GM06990 (cell line): ENCODE measurements at regions not wholly inside any gene's neighbourhood (a gene's known extent, or its start where the extent isn't known, plus 50 kb on each side); places are given as distances from the start of the nearest gene placed in this dataset.

Experiments used
- DNase-seq: peaks from one replicate; pipeline ENCODE4 v3.0.0-alpha.2; 2011; ENCODE audit not compliant: insufficient read length; ENCODE audit errors: extremely low read depth
- H3K27me3 ChIP-seq: replicated peaks from 2 replicates; pipeline ENCODE4 v1.6.0; 2011; ENCODE audit warnings: low read length; ENCODE audit not compliant: control insufficient read depth, insufficient read depth
- H3K36me3 ChIP-seq: 2 replicates; pipeline ENCODE4 v1.5.1; 2011; ENCODE audit warnings: low read length; ENCODE audit not compliant: control insufficient read depth, insufficient read depth
- H3K4me3 ChIP-seq: replicated peaks from 2 replicates; pipeline ENCODE4 v1.5.1; 2011; ENCODE audit warnings: low read depth, mild to moderate bottlenecking, control low read depth, low read length
- CTCF ChIP-seq: IDR thresholded peaks from 2 replicates; pipeline ENCODE4 v1.5.1; 2011; ENCODE audit warnings: low read length, control low read depth, mild to moderate bottlenecking, inconsistent platforms; ENCODE audit not compliant: insufficient read depth, poor library complexity, severe bottlenecking

- no peaks in the 10 kb centered on the region for H3K27me3 ChIP-seq
- no peak overlapping the region for H3K4me3 ChIP-seq
- TF ChIP-seq CTCF, result no peak
- DNase-seq, result no peak
- no peaks in the 10 kb centered on the region for H3K36me3 ChIP-seq
Measured at GRCh38 chr4:125421547-125421946, 106.8 kb downstream of the FAT4 start.

GRCh38 chr4:125423124-125423523 is 108.4 kb downstream of the FAT4 start:
- TF ChIP-seq CTCF, result no peak

GRCh38 chr4:125428832-125429231 is 114.1 kb downstream of the FAT4 start:
- no peaks in the 10 kb centered on the region for H3K27me3 ChIP-seq
- no peak overlapping the region for H3K4me3 ChIP-seq
- no peaks in the 10 kb centered on the region for H3K36me3 ChIP-seq
- DNase-seq, result no peak
- no peak for TF ChIP-seq CTCF

More at GRCh38 chr4:125423124-125423523, 108.4 kb downstream of the FAT4 start:
- DNase-seq, result no peak
- no peaks in the 10 kb centered on the region for H3K27me3 ChIP-seq
- no peaks in the 10 kb centered on the region for H3K36me3 ChIP-seq
- H3K4me3 ChIP-seq, result no peak overlapping the region

GRCh38 chr4:125430086-125430485 is 115.3 kb downstream of the FAT4 start:
- Histone ChIP-seq H3K36me3 (no peaks in the 10 kb centered on the region), H3K4me3 (no peak overlapping the region), H3K27me3 (no peaks in the 10 kb centered on the region)
- no peak for DNase-seq
- TF ChIP-seq CTCF, result no peak

GRCh38 chr4:125432078-125432477 is 117.3 kb downstream of the FAT4 start:
- no peak for DNase-seq
- H3K27me3 ChIP-seq, result no peaks in the 10 kb centered on the region
- H3K36me3 ChIP-seq, result no peaks in the 10 kb centered on the region
- H3K4me3 ChIP-seq, result no peak overlapping the region
- no peak for TF ChIP-seq CTCF

GRCh38 chr4:125433453-125433852 is 118.7 kb downstream of the FAT4 start:
- H3K4me3 ChIP-seq, result no peak overlapping the region
- no peak for DNase-seq
- no peaks in the 10 kb centered on the region for H3K27me3 ChIP-seq
- H3K36me3 ChIP-seq, result no peaks in the 10 kb centered on the region
- no peak for TF ChIP-seq CTCF
